Stimulated activated naive CD8-positive, alpha-beta T cell treated with anti-CD3 and anti-CD28 coated beads, Interleukin-15, Interleukin-2, amounts not matched to agents 100 ng/mL and 50 ng/mL, for 24 hours (primary cell): ENCODE measurements at regions not wholly inside any gene's neighbourhood (a gene's known extent, or its start where the extent isn't known, plus 50 kb on each side); places are given as distances from the start of the nearest gene placed in this dataset.

ENCODE experiments used
- H3K27ac Mint-ChIP-seq: one replicate; pipeline ENCODE4 v1.8.0; 2021; ENCODE audit warnings: mild to moderate bottlenecking, mixed read lengths
- H3K27me3 Mint-ChIP-seq: one replicate; pipeline ENCODE4 v1.8.0; 2021; ENCODE audit warnings: mixed read lengths
- H3K36me3 Mint-ChIP-seq: one replicate; pipeline ENCODE4 v1.8.0; 2021; ENCODE audit warnings: low read depth, mixed read lengths
- H3K4me1 Mint-ChIP-seq: one replicate; pipeline ENCODE4 v1.8.0; 2021; ENCODE audit warnings: low read depth, mixed read lengths
- H3K4me3 Mint-ChIP-seq: one replicate; pipeline ENCODE4 v1.8.0; 2021; ENCODE audit warnings: mild to moderate bottlenecking, mixed read lengths
- H3K9me3 Mint-ChIP-seq: one replicate; pipeline ENCODE4 v1.8.0; 2021; ENCODE audit warnings: mixed read lengths

DNA sequence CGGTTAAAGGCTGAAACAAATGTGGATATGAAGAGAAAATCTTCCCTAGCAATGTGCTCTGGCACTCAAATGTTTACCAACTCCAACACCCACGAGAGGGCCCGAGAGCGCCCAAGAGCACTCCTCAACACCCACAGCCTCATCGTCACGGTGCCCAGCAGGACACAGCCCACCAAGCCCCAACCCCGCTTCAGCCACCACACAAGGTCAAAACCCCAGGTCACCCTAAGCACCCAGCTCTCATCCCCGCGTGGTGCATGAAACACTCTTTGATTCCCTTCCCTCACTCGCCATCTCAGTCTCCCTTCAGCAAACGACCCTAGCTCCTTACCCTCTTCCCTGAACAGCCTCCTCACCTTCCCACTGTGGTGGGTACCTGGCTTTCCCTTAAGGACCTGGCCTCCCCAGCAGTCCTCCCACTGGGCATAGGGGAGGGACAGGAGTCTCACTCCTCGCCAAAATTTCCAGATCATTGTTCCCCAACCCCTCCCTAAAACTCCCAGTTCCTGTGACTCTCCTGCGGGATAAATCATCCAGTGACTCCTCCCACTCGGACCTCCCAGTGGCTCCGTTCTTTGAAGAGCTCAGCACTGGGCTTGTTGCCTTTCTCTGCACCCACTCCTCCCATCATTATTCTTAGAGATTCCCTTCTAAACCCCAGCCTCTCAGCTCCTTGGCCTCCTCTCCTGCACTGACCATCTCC lies 170.4 kb upstream of the SYT6 start:
- H3K9me3 Mint-ChIP-seq, result no peaks in the 10 kb centered on the region
- H3K27ac Mint-ChIP-seq, result no peak overlapping the region
- H3K4me3 Mint-ChIP-seq, result no peak overlapping the region
- H3K4me1 Mint-ChIP-seq, result peaks cover 3% of the 10 kb centered on the region
- no peaks in the 10 kb centered on the region for H3K27me3 Mint-ChIP-seq
- H3K36me3 Mint-ChIP-seq, result no peaks in the 10 kb centered on the region

DNA sequence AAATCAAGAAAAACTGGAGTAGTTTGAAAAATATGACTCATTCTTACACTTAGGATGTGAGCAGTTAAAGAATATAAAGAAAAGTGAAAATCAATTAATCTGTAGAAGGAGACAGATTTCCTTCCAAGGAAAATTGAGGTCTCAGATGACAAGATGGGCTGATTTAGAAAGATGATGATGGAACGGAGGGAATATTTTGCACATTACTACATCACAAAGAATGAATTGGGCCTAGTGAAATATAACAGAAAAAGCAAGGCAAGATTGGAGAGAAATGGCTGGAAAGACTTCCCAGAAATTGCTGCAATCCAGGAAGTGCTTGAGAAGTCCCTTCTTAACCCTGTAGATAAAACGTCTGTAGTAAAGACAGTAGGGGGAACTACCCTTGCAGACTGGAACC lies 169.1 kb upstream of the SYT6 start:
- Mint-ChIP-seq H3K27me3 (no peaks in the 10 kb centered on the region), H3K9me3 (no peaks in the 10 kb centered on the region), H3K4me3 (no peak overlapping the region), H3K27ac (no peak overlapping the region), H3K36me3 (no peaks in the 10 kb centered on the region), H3K4me1 (peaks cover 3% of the 10 kb centered on the region)

DNA sequence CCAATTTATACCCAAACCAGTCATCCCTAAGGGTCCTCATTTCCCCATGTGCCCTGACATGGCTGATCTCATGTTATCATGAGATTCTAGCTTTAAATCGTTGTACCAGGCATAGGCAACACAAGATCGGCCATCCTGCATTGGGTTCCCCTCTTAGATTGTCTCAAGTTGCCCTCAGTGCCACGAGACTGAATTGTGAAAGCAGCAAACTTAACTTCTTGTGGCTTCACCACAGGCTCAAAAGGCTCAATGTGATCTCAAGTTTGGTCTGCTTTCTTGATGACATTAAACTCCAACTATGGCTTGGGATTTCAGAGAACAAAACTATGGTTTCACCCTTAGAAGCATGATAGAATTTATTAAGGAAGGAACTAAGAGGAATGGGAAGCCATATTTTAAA lies 168.5 kb upstream of the SYT6 start:
- H3K4me1 Mint-ChIP-seq, result peaks cover 3% of the 10 kb centered on the region

DNA sequence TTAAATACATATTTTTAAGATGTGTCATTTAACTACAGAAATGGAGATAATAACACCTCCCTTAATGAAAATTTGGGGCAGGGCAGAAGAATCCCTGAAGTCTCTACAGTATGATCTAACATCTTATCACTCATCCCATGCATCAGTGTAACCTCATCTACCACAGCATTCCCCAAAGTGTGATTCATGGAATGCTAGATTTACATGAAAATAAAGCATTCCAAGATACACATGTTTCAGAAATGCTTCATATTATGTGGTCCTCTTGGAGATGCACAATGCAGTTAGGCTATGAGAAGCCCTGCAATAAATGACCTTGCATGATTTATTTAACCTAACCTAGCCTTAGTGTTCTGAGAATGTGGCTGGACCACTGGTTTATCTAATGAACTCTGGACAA lies 166.9 kb upstream of the SYT6 start:
- Mint-ChIP-seq H3K27me3 (no peaks in the 10 kb centered on the region), H3K27ac (no peak overlapping the region), H3K36me3 (no peaks in the 10 kb centered on the region), H3K4me3 (no peak overlapping the region), H3K4me1 (peaks cover 3% of the 10 kb centered on the region), H3K9me3 (no peaks in the 10 kb centered on the region)

More for the DNA sequence above, 168.5 kb upstream of the SYT6 start:
- H3K27ac Mint-ChIP-seq, result no peak overlapping the region
- H3K9me3 Mint-ChIP-seq, result no peaks in the 10 kb centered on the region
- H3K4me3 Mint-ChIP-seq, result no peak overlapping the region
- no peaks in the 10 kb centered on the region for H3K27me3 Mint-ChIP-seq
- H3K36me3 Mint-ChIP-seq, result no peaks in the 10 kb centered on the region

DNA sequence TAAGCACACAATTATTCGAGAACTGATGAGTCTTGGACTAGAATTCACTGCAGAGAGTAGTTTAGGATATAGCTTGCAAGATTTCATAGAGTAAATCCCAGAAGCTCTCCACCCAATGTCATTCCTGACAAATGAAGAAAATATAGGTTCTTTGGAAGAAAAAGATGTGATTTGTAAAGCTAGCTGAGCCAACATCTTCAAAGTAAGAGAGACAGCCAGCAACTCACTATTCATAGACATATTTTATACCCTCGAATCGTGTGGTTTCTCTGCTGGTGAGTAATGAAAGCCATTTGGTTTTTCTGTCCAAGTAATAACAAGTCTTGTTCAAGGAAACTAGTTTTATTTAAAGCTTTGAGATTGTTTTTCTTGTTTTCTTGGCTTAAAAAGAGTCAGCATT lies 165.7 kb upstream of the SYT6 start:
- Mint-ChIP-seq H3K27me3 (no peaks in the 10 kb centered on the region), H3K27ac (no peak overlapping the region), H3K4me3 (no peak overlapping the region), H3K36me3 (no peaks in the 10 kb centered on the region), H3K4me1 (peaks cover 3% of the 10 kb centered on the region), H3K9me3 (no peaks in the 10 kb centered on the region)

DNA sequence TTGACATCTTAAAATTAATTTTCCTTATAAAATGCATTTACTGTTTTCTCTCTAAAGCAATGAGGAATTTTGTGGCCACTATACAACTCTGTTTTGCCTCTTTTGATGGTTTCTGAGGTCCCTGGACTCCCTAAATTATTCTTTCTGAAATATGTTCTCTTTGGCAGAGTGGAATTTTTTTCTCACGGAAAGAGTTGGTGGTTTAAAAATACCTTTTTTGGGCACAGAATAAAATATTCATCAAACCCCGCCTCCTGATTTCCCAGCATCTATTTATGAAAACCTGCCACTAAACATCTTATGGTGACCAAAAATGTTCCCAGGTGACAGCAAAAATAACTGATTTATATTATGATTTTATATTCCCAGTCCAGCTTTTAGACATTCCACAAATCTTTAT lies 165.3 kb upstream of the SYT6 start:
- Mint-ChIP-seq H3K36me3 (no peaks in the 10 kb centered on the region), H3K4me3 (no peak overlapping the region)

DNA sequence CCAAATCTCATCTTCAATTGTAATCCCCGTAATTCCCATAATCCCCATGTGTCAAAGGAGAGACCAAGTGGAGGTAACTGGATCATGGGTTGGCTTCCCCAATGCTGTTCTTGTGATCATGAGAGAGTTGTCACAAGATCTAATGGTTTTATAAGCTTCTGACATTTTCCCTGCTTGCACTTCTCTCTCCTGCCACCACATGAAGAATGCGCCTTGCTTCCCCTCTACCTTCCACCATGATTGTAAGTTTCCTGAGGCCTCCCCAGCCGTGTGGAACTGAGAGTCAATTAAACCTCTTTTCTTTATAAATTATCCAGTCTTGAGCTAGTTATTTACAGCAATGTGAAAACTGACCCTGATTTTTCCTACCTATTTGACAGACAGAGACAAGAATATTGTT lies 162.5 kb upstream of the SYT6 start:
- H3K4me1 Mint-ChIP-seq, result no peaks in the 10 kb centered on the region
- H3K9me3 Mint-ChIP-seq, result peaks cover 7% of the 10 kb centered on the region
- no peaks in the 10 kb centered on the region for H3K36me3 Mint-ChIP-seq
- H3K27ac Mint-ChIP-seq, result no peak overlapping the region
- no peaks in the 10 kb centered on the region for H3K27me3 Mint-ChIP-seq
- H3K4me3 Mint-ChIP-seq, result no peak overlapping the region

More for the DNA sequence above, 165.3 kb upstream of the SYT6 start:
- Mint-ChIP-seq H3K27ac (no peak overlapping the region), H3K9me3 (no peaks in the 10 kb centered on the region), H3K27me3 (no peaks in the 10 kb centered on the region), H3K4me1 (peaks cover 3% of the 10 kb centered on the region)

DNA sequence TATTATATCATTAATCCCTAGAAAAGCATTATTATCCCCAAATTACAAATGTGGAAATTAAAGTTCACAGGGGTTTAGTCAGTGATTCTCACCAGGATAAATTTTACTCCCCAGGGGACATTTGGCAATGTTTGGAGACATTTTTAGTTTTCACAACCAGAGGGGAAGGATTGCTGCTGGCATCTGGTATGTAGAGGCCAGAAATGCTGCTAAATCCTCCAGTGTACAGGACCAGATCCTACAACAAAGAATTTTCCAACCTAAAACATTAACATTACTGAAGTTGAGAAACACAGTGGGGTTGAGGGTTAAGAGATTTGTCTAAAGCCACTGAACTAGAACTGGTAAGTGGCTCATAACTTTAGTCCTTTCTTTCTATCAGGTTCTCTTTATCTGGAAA lies 162.0 kb upstream of the SYT6 start:
- no peaks in the 10 kb centered on the region for H3K27me3 Mint-ChIP-seq
- no peak overlapping the region for H3K27ac Mint-ChIP-seq

DNA sequence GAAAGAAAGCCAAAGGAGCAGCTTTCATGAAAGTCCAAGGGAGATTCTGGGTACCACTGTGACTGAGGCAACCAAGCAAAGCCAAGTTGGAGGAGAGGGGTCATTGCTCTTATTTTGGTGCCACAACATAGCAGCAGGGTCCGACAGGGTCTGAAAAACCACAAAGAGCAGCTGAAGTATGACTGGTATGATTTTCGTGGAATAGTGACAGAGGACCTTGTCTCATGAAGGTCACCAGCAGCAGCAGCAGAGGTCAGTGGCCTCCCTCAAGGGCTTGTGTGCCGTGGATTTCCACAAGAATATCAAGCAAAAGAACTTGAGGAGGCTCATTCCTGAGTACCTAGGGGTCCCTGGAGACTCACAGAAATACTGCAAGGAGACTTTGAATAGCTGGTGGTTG lies 160.9 kb upstream of the SYT6 start:
- Mint-ChIP-seq H3K36me3 (no peaks in the 10 kb centered on the region), H3K27me3 (no peaks in the 10 kb centered on the region), H3K27ac (no peak overlapping the region), H3K4me3 (no peak overlapping the region), H3K4me1 (no peaks in the 10 kb centered on the region), H3K9me3 (peaks cover 7% of the 10 kb centered on the region)

More for the DNA sequence above, 162.0 kb upstream of the SYT6 start:
- H3K4me1 Mint-ChIP-seq, result no peaks in the 10 kb centered on the region
- H3K9me3 Mint-ChIP-seq, result peaks cover 7% of the 10 kb centered on the region
- H3K4me3 Mint-ChIP-seq, result no peak overlapping the region
- H3K36me3 Mint-ChIP-seq, result no peaks in the 10 kb centered on the region

DNA sequence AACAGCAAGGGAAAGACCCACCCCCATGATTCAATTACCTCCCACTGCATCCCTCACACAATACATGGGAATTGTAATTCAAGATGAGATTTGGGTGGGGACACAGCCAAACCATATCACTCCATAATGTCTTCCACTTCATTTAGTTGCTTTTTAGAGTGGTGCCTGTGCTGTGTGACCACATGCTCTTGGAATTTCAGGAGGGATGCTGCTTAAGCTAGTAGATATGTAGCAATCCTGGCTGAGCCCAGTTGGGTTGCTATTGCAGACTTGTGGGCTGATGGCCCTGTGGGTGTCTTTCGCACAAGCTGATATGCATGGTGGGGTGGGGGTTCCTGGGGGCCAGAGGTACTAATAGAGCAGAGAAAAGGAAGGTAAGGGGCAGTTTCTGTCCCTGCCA lies 160.4 kb upstream of the SYT6 start:
- Mint-ChIP-seq H3K27ac (no peak overlapping the region), H3K27me3 (no peaks in the 10 kb centered on the region), H3K36me3 (no peaks in the 10 kb centered on the region), H3K4me3 (no peak overlapping the region), H3K9me3 (peaks cover 7% of the 10 kb centered on the region), H3K4me1 (no peaks in the 10 kb centered on the region)

DNA sequence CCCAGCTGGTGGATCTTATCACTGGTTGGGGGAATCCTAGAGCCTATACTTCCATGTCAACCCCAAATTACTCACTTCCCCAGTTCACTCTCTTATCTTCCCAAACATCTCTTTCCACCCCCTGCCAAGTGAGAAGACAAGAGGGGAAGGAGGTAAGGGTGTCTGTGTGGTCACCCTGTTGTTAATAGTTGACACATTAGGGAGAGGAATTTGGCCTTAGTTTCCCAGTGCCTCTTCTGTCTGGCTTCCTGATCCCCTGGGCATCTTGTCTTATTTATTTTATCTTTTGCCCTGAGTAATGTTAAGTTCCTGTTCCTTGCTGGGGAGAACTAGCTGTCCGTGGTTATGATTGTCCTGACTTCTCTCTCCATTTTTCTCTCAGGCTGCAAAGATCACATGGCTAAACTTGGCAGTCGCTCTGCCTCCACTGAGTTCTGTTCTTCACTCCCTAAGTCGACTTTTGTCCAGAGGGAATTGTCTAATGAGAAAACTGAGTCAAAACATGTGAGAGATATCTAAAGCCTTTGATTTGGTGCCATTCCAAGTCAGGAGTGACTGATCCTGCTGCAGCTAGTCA lies 157.1 kb upstream of the SYT6 start:
- Mint-ChIP-seq H3K4me1 (no peaks in the 10 kb centered on the region), H3K9me3 (peaks cover 7% of the 10 kb centered on the region)

DNA sequence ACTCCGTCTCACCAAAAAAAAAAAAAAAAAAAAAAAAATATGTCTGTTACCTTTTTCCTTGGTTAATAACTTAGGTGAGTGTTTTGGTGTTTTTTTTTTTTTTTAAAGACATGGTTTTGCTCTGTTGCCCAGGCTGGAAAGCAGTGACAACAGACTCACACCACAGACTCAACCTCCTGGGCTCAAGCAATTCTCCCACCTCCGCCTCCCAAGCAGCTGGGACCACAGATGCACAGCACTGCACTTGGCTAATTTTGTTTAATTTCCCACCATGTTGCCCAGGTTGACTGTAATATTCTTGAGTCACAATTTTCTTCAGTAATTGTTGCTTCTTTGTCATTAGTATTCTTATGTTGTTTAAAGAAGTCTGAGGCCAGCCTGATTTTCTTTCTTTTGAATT lies 149.2 kb upstream of the SYT6 start:
- no peaks in the 10 kb centered on the region for H3K4me1 Mint-ChIP-seq
- H3K27me3 Mint-ChIP-seq, result no peaks in the 10 kb centered on the region
- no peak overlapping the region for H3K27ac Mint-ChIP-seq
- no peaks in the 10 kb centered on the region for H3K36me3 Mint-ChIP-seq
- no peak overlapping the region for H3K4me3 Mint-ChIP-seq
- H3K9me3 Mint-ChIP-seq, result no peaks in the 10 kb centered on the region

More for the DNA sequence above, 157.1 kb upstream of the SYT6 start:
- Mint-ChIP-seq H3K36me3 (no peaks in the 10 kb centered on the region), H3K27me3 (no peaks in the 10 kb centered on the region), H3K4me3 (no peak overlapping the region), H3K27ac (no peak overlapping the region)

DNA sequence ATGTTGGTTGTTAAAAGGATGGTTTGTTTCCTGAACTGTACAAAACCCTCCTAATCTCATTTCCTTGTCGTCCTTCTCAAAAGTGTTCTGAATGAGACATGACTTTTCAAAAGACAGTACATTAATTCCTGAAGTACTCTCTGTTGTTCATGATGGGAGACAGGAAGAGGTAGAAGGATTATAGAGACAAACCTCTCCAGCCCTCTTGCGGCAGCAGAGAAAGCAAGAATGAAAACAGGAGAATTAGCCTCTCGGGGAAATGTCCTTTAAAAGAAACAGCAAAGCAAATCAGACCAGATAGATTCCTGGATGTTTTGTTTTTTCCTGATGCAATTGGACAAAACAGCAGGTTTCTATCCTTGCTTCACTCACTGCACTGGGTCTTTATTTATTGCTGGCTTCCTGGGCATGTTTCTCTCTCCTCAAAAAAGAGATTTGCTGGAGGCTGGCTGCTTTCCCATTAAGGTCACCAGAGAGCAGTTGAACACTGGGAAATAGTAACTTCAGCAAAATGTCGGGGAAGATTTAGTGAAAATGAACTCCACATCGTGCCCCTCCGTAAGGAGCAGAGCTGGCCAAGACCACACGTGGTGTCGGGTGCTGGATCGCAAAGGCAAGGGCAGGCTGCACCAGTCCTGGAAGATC lies 145.8 kb upstream of the SYT6 start:
- Mint-ChIP-seq H3K27me3 (no peaks in the 10 kb centered on the region), H3K27ac (no peak overlapping the region), H3K36me3 (no peaks in the 10 kb centered on the region), H3K4me1 (no peaks in the 10 kb centered on the region), H3K4me3 (no peak overlapping the region), H3K9me3 (no peaks in the 10 kb centered on the region)

DNA sequence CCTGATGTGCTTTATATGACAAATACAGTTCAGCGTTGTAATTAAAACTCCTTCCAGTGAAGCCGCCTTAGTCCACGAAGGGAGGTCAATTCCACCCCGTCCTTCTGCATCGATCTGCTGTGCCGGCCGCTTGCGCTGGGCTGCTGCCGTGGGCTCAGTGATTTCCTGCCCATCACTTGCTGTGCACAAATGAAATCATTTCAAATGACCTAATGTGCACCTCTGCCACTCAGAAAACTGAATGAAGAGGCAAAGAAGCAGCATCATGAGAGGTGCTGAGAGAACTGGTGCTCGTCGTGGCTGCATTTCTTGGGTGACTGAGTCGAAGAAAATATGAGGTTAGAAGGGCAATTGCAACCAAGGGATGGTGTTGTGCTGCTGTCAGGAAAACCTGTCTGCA lies 144.3 kb upstream of the SYT6 start:
- Mint-ChIP-seq H3K27ac (no peak overlapping the region), H3K4me1 (no peaks in the 10 kb centered on the region), H3K4me3 (no peak overlapping the region)

DNA sequence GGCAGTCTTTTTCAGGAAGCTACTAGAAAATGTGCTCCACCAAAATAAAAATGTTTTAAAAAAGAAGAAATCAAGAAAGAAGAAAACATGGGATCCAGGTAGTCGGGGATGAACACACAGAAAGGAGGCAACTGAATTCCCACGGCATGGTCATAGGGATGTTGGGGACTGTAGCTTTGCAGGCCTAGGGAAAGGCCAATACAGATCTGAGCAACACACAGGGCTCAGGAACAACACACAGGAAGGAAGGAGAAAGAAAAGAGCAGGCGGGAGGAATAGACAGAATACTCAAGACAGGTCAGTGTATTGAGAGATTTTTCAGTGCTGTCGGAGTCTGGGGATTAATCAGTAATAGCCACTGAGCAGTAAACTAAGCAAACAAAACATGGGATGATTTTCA lies 142.7 kb upstream of the SYT6 start:
- H3K4me1 Mint-ChIP-seq, result no peaks in the 10 kb centered on the region
- no peaks in the 10 kb centered on the region for H3K27me3 Mint-ChIP-seq
- no peaks in the 10 kb centered on the region for H3K36me3 Mint-ChIP-seq
- H3K27ac Mint-ChIP-seq, result no peak overlapping the region
- no peak overlapping the region for H3K4me3 Mint-ChIP-seq
- H3K9me3 Mint-ChIP-seq, result no peaks in the 10 kb centered on the region

More for the DNA sequence above, 144.3 kb upstream of the SYT6 start:
- no peaks in the 10 kb centered on the region for H3K9me3 Mint-ChIP-seq
- H3K36me3 Mint-ChIP-seq, result no peaks in the 10 kb centered on the region
- no peaks in the 10 kb centered on the region for H3K27me3 Mint-ChIP-seq
